ENCODE measurements at regions not wholly inside any gene's neighbourhood (a gene's known extent, or its start where the extent isn't known, plus 50 kb on each side); places are given as distances from the start of the nearest gene placed in this dataset.

DNA sequence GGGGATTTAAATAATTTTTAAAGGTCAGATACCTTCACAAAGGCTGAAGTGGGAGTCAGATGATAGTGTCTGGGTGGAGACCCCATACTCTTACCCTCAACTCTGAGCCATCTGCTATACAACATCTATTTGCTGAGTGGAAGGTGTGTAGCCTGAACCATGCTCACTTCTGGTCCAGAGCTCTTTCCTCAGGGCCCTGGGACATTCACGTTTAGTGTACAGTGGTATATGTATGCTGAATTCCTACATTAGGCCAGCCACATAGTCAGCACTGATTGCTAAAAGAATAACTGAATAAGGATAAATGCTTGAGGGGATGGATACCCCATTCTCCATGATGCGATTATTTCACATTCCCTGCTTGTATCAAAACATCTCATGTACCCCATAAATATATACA is 107.3 kb downstream of the KIF26A start:
- TF ChIP-seq, protein P1, sequence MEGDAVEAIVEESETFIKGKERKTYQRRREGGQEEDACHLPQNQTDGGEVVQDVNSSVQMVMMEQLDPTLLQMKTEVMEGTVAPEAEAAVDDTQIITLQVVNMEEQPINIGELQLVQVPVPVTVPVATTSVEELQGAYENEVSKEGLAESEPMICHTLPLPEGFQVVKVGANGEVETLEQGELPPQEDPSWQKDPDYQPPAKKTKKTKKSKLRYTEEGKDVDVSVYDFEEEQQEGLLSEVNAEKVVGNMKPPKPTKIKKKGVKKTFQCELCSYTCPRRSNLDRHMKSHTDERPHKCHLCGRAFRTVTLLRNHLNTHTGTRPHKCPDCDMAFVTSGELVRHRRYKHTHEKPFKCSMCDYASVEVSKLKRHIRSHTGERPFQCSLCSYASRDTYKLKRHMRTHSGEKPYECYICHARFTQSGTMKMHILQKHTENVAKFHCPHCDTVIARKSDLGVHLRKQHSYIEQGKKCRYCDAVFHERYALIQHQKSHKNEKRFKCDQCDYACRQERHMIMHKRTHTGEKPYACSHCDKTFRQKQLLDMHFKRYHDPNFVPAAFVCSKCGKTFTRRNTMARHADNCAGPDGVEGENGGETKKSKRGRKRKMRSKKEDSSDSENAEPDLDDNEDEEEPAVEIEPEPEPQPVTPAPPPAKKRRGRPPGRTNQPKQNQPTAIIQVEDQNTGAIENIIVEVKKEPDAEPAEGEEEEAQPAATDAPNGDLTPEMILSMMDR (IDR thresholded peaks at IDR 0.05; ENCODE audit: borderline replicate concordance, extremely low read depth, low read length, poor library complexity, severe bottlenecking): no peak
- TF ChIP-seq EZH2 (IDR thresholded peaks at IDR 0.05; ENCODE audit: borderline replicate concordance, low read depth, low read length, severe bottlenecking): no peak
